Urinary bladder (tissue), 3 donors: ENCODE measurements at regions not wholly inside any gene's neighbourhood (a gene's known extent, or its start where the extent isn't known, plus 50 kb on each side); places are given as distances from the start of the nearest gene placed in this dataset.
"Not testable (repeated sequence)": the region's sequence is repeated elsewhere in the genome, so short reads cannot be mapped to it uniquely, and the experiment has no call there.

Source experiments
- DNase-seq: peaks from one replicate; pipeline ENCODE4 v3.0.0-alpha.2; 2015; ENCODE audit errors: extremely low spot score
- H3K27ac ChIP-seq: one replicate; pipeline ENCODE4 v1.5.1; 2013; ENCODE audit warnings: low read depth, mild to moderate bottlenecking, moderate library complexity
- H3K36me3 ChIP-seq: one replicate; pipeline ENCODE4 v1.6.1; 2013; ENCODE audit warnings: mild to moderate bottlenecking, moderate library complexity; ENCODE audit not compliant: insufficient read depth
- H3K4me1 ChIP-seq: one replicate; pipeline ENCODE4 v1.6.1; 2013; ENCODE audit warnings: mild to moderate bottlenecking, moderate library complexity; ENCODE audit not compliant: insufficient read depth
- H3K4me3 ChIP-seq: one replicate; pipeline ENCODE4 v1.5.1; 2013; ENCODE audit warnings: low read depth, low read length
- WGBS: extraction: QIAGEN DNeasy Blood & Tissue Kit; methylation state at CpG from one replicate; pipeline ENCODE4 v1.1.7; 2013; 5-methylcytosine and 5-hydroxymethylcytosine counted together
- donor health status: healthy with polysubstance abuse.
- donor health status: healthy.

GRCh38 chr17:16888413-16889087, 83.4 kb downstream of the TNFRSF13B start:
- DNase-seq: no peak
- H3K4me3 ChIP-seq: no peak overlapping the region
- no peak overlapping the region for H3K27ac ChIP-seq
- H3K4me1 ChIP-seq: no peaks in the 10 kb centered on the region
- H3K36me3 ChIP-seq: no peaks in the 10 kb centered on the region
- 69% methylated on average over 4 of the region's 4 CpGs for WGBS

GRCh38 chr17:16887523-16888095, 84.3 kb downstream of the TNFRSF13B start:
- H3K27ac ChIP-seq: no peak overlapping the region
- H3K4me3 ChIP-seq: no peak overlapping the region
- DNase-seq: no peak
- 95% methylated on average over 4 of the region's 4 CpGs for WGBS
- no peaks in the 10 kb centered on the region for H3K4me1 ChIP-seq
- H3K36me3 ChIP-seq: no peaks in the 10 kb centered on the region

- no peaks in the 10 kb centered on the region for H3K4me1 ChIP-seq
- H3K27ac ChIP-seq: no peak overlapping the region
- 78% methylated on average over 4 of the region's 4 CpGs for WGBS
- H3K4me3 ChIP-seq: no peak overlapping the region
- DNase-seq: no peak
- H3K36me3 ChIP-seq: no peaks in the 10 kb centered on the region
Observed at GRCh38 chr17:16886655-16887322, 85.1 kb downstream of the TNFRSF13B start.

- not testable (repeated sequence) for H3K4me3 ChIP-seq, H3K27ac ChIP-seq, H3K4me1 ChIP-seq, H3K36me3 ChIP-seq, DNase-seq
- WGBS: 88% methylated on average over 4 of the region's 6 CpGs
Observed at GRCh38 chr17:16885204-16885603, 86.7 kb downstream of the TNFRSF13B start.

GRCh38 chr17:16882926-16883265, 89.0 kb downstream of the TNFRSF13B start:
- not testable (repeated sequence) for H3K4me3 ChIP-seq, H3K27ac ChIP-seq, DNase-seq, H3K36me3 ChIP-seq, H3K4me1 ChIP-seq
- WGBS: 92% methylated on average over 7 of the region's 7 CpGs

- no peak for DNase-seq
- Histone ChIP-seq H3K4me3 (no peak overlapping the region), H3K4me1 (no peaks in the 10 kb centered on the region), H3K27ac (no peak overlapping the region), H3K36me3 (no peaks in the 10 kb centered on the region)
- WGBS: 92% methylated on average over 11 of the region's 11 CpGs
Observed at GRCh38 chr17:16882243-16882925, 89.5 kb downstream of the TNFRSF13B start.

- no peak overlapping the region for H3K4me3 ChIP-seq
- no peak overlapping the region for H3K27ac ChIP-seq
- WGBS: 90% methylated on average over 9 of the region's 9 CpGs
- no peak for DNase-seq
- no peaks in the 10 kb centered on the region for H3K4me1 ChIP-seq
- H3K36me3 ChIP-seq: no peaks in the 10 kb centered on the region
Observed at GRCh38 chr17:16881239-16881924, 90.5 kb downstream of the TNFRSF13B start.

GRCh38 chr17:16880843-16881230, 91.1 kb downstream of the TNFRSF13B start:
- H3K4me1 ChIP-seq: no peaks in the 10 kb centered on the region
- H3K36me3 ChIP-seq: no peaks in the 10 kb centered on the region
- 94% methylated on average over 9 of the region's 9 CpGs for WGBS
- no peak for DNase-seq
- H3K27ac ChIP-seq: no peak overlapping the region
- H3K4me3 ChIP-seq: no peak overlapping the region

- 92% methylated on average over 16 of the region's 16 CpGs for WGBS
- no peaks in the 10 kb centered on the region for H3K4me1 ChIP-seq
- H3K4me3 ChIP-seq: no peak overlapping the region
- H3K36me3 ChIP-seq: no peaks in the 10 kb centered on the region
- DNase-seq: no peak
- H3K27ac ChIP-seq: no peak overlapping the region
Observed at GRCh38 chr17:16880121-16880842, 91.6 kb downstream of the TNFRSF13B start.

- no peak for DNase-seq
- no peak overlapping the region for H3K27ac ChIP-seq
- 93% methylated on average over 15 of the region's 15 CpGs for WGBS
Observed at GRCh38 chr17:16879686-16880085, 92.2 kb downstream of the TNFRSF13B start.

GRCh38 chr17:16878606-16879005, 93.3 kb downstream of the TNFRSF13B start:
- Histone ChIP-seq H3K27ac (no peak overlapping the region), H3K4me3 (no peak overlapping the region), H3K4me1 (no peaks in the 10 kb centered on the region), H3K36me3 (no peaks in the 10 kb centered on the region)
- no peak for DNase-seq
- WGBS: 71% methylated on average over 10 of the region's 10 CpGs

More at GRCh38 chr17:16879686-16880085, 92.2 kb downstream of the TNFRSF13B start:
- Histone ChIP-seq H3K36me3 (no peaks in the 10 kb centered on the region), H3K4me1 (no peaks in the 10 kb centered on the region), H3K4me3 (no peak overlapping the region)

GRCh38 chr17:16878084-16878483, 93.8 kb downstream of the TNFRSF13B start:
- Histone ChIP-seq H3K27ac (no peak overlapping the region), H3K36me3 (no peaks in the 10 kb centered on the region), H3K4me1 (no peaks in the 10 kb centered on the region), H3K4me3 (no peak overlapping the region)
- no peak for DNase-seq
- WGBS: 83% methylated on average over 4 of the region's 4 CpGs

GRCh38 chr17:16877099-16877498, 94.8 kb downstream of the TNFRSF13B start:
- DNase-seq: no peak
- WGBS: 56% methylated on average over 1 of the region's 1 CpG
- no peaks in the 10 kb centered on the region for H3K4me1 ChIP-seq
- no peak overlapping the region for H3K4me3 ChIP-seq
- H3K27ac ChIP-seq: no peak overlapping the region
- no peaks in the 10 kb centered on the region for H3K36me3 ChIP-seq
